HG03095 (cell line): ENCODE measurements at regions not wholly inside any gene's neighbourhood (a gene's known extent, or its start where the extent isn't known, plus 50 kb on each side); places are given as distances from the start of the nearest gene placed in this dataset.

Source experiments
- ATAC-seq: cut with Tn5 transposase; IDR thresholded peaks from one replicate; pipeline ENCODE4 v1.9.1; 2021; ENCODE audit warnings: moderate library complexity; ENCODE audit not compliant: unreplicated experiment

DNA sequence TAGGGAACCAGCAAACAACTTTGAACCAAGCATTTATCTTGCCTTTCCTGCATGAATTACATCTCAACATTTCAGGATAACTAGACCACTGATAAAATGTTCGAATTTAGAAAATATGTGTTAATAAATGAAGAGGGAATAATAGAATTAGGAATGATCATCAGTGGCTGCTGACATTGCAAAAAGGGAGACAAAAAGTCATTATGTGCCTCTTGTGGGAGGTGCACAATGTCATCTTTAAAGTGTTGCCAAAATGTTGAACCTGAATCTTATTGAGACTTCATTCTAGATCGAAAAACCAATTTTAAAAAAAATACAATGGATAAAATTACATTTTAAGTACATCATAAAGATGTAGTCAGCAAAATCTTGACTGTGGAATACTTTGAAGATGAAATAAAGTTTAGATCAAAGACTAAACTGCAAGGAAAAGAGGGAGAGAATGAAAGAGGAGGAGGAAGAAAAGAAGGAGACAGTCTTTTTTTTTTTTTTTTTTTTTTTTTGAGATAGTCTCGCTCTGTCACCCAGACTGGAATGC, 299.3 kb downstream of the FBXW7 start:
- ATAC-seq = no peak

DNA sequence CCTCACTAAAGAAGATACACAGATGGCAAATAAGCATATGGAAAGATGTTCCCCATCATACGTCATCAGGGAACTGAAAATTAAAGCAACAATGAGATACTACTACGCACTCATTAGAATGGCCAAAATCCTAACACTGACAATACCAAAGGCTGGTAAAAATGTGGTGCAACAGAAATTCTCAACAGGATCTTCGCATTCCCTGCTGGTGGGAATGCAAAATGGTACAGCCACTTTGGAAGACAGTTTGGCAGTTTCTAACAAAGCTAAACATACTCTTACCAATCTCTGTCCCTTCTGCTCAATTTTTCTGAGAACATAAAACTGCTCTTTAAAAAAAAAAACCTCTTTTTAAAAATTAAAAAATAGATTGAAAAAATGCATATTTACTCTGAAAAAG, 300.2 kb downstream of the FBXW7 start:
- ATAC-seq = no peak

DNA sequence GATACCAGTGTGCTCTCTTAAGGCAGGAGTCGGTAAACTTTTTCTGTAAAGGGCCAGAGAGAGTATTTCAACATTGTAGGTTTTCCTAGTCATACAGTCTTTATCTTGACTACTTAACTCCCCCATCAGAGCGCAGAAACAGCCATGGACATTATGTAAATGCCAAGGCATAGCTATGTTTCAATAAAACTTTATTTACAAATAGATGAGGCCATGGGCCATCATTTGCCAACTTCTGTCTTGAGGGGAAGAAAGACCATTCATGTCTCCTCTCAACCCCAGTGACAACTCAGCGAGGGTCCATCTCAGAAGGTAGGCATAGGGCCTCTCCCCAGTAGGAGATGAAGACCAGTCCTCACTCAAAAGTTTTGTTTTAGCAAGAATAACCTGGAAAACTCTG, 301.3 kb downstream of the FBXW7 start:
- ATAC-seq = no peak

DNA sequence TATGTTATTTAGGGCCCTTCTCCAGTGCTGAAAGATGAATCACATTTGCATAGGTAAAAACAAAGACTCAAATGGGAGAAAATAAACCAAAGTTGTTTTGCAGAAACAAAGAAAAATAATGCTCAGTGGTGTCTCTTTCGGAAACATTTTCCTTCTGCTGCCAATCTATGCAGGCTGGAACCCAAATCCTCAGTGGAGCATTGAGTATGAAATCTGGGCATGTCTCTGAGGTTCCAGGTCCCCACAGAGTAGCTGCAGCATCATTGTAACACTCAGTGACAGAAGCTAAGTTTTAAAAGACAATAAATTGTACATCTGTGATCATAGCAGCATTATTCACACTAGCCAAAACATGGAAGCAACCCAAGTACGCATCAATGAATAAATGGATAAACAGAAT, 303.6 kb downstream of the FBXW7 start:
- no peak for ATAC-seq

DNA sequence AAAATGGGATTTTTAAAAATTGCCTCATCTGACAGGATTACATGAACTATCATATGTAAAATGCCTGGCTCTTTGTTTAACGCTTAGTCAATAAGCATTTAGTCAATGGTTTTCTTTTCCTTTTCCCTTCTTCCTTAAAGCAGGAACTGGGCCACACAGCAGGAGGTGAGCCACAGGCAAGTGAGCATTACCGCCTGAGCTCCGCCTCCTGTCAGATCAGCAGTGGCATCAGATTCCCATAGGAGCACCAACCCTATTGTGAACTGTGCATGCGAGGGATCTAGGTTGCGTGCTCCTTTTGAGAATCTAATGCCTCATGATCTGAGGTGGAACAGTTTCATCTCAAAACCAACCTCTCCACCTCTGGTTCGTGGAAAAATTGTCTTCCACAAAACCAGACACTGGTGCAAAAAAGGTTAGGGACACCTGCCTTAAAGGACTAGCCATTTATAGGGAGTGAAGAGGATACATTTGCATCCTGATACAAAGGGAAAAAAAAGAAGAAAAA, 306.1 kb downstream of the FBXW7 start:
- ATAC-seq = no peak

DNA sequence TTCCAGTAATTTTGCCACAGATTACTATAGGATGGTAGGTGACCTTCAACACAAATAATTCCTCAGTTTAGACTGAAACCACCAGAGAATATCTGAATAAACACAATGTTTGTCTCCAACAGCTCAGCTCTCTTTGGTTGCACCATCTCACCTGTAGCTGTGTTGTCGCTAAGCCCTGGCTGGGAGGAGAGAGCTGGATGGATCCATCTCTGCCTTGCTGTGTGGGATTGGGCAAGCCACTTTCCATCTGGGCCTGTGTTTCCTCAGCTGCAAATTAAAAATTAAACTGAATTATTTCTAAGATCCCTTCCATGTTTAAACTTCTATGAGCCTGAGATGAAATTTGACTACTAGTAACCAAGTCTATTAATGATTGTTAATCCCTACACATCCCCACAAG, 310.2 kb downstream of the FBXW7 start:
- no peak for ATAC-seq

DNA sequence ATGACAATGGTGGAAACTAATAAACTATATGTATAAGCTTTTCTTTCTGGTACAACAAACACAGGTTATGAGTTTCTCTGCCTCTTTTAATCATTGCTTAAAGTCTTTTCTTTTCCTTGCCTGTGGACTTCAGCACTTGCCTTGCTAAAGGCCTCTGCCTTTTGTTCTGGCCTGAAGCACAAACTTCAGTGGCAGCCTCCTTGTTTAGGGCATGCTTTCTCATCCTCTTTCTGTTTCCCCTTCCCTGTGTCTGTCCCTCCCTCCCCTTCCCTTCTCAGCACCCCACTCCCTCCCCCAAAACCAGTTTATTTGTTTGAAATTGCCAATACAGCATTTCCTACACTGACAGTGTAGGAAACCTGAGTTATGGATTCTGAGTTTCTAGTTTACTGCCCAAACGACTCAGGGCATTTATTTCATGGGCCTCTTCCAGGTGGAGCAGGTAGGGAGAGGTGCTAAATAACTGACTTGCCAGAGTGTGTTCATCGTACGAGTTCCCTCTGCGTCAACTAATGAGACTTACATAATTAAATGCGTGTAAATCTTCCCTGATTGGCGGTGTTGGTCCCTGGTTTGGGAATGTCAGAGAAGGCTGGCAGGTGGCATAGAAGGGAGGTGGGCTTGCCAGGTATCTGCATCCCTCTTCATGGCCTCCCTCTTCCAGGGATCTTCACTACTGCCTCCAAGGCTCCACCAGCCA, 311.0 kb downstream of the FBXW7 start:
- ATAC-seq = no peak

DNA sequence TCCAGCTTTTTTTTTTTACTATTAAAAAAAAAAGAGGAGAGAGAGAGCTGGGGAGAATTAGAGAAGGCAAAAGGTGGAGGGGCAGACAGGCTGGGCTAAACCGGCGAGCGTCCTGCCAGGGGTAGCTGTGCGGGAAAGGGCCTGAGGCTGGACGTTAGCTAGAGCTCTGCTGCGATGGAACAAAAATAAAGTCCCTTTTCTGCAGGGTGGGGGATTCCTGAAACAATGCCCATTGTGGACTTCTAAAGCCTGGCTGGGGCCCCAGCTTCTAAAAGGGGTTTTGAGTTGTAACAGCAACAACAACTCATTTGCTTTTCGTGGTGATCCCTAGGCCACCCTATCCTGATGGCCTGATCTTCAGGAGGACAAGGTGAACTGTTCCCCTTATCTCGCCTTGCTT, 311.7 kb downstream of the FBXW7 start:
- no peak for ATAC-seq

DNA sequence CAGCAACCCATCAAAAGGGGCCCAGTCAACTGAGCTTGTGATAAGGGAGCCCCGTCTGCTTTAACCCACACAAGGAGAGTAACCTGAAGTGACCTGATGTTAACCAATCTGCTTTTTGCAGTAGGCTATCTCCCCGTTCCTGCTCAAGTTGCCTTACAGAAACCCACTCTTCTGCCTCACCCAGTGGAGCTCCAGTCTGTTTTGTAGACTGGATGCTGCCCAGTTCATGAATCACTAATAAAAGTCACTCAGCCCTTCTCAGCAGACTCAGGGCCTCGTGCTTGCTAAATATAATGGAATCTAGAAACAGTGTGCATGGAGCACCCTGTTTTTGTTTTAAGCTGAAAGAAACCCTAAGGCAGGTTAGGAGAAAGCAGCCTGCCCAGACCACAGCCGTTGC, 312.3 kb downstream of the FBXW7 start:
- ATAC-seq = no peak

DNA sequence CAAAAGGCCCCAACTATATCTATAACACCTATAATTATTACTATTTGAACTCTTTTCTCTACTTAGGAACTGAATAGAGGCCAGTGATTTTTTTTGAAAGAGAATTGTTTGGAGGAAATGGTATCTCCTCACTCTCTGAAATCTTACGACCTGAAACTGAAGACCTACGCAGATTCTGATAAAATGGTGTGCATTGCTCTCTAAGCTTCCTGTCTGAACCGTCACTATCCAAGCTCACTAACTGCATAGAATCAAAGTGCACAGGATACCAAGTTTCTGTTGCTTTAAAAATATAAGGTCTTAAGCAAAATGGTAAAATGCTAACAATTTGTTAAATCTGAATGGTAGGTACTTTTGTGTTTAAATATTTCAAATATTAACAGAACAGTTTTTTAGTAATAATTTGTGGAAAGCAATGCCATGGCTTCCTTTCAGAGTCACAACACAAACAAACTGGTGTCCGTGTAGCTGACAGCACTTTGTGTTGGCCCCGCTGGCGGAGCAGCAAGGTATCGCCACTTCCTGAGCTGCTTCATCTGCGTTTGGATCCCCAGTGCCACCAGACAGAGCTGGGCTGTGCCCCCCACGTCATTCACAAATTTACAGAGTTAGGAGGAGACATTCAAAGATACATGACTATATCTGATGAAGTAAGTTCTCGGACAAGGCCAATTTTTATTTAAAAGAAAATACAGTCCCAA, 313.9 kb downstream of the FBXW7 start:
- ATAC-seq = no peak

DNA sequence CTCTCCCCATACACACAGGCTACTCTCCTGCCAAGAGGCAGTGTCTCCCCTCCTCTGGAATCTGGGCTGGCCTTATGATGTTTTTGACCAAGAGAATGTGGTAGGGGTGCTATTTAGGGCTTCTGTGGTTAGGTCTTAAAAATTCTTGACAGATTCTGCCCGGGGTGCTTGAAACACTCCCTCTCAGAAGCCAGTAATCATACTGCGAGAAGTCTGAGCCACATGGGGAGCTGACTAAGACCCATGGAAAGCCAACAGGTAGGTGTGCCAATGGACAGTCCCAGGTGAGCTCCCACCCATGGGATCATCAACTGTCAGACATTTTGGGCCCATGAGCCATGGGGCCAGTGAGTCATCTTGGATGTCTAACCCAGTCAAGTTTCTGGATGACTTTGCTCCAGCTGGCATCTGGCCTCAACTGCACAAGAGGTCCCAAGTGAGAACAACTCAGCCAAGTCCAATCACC, 315.7 kb downstream of the FBXW7 start:
- ATAC-seq = peak; percentile 59

DNA sequence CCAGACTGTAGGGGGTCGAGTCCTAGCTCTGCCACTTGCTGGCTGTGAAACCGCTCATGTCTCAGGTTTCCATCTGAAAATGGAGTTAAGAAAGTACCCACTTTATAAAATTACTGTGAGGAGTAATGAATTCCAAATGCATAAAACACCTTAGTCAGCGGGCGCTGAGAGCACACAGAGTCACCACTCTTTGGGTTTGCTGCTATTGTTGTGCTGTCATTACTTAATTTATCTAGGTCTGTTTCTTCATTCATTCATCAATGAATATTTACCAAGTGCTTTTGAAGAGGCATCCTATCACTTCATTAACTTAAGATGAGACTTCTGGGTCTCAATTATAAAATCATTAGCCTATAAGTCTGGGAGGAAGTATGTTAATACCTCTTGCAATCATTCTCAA, 317.3 kb downstream of the FBXW7 start:
- no peak for ATAC-seq

DNA sequence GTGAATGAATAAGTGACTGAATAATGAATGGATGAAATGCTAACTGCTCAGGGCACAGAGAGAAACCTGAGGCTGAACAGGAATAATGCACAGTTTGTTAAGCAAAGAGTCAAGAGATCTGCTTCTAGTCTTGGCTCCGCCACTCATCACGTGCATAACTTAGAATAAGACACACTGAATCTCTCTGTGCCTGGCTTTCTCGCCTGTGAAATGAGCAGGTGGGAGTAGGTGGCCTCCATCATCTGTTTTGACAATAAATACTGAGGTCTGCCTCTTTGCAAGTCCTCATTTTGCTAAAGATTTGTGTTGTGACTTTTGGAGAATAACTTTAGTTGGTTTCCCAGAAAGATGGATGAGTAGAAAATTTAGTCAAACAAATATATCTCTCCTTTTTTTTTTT, 318.0 kb downstream of the FBXW7 start:
- ATAC-seq = no peak

DNA sequence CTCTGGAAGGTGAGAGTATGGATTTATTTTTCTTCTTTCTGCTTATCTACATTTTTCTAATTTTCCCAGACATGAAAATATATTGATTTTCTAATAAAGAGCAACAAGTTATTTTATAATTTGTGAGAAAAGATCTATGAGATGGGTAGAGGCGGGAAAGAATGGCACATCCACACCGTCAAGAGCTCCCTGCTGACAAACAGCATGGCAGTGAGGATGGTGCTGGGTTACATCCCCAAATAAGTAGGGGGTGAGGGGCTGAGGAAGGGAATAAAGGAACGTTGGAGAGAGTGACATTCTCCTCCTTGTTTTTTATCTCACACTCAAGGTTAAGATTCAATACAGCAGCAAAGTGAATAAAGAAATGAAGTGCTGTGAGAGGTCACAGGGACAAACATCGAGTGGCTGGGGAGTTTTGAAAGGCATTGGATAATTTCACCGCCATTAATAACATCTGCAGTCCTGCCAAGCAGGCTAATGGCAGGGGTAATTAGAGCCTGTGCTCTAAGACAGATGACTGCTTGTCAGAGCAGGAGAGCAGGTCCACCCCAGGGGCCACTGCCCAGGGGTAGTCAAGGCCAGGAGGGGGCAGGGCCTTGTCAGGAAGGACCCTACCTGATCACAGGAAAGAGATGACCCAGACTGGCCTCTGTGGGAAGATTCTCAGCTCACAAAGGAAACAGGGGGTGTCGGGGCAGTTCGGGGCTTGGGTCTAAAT, 323.8 kb downstream of the FBXW7 start:
- ATAC-seq = no peak

DNA sequence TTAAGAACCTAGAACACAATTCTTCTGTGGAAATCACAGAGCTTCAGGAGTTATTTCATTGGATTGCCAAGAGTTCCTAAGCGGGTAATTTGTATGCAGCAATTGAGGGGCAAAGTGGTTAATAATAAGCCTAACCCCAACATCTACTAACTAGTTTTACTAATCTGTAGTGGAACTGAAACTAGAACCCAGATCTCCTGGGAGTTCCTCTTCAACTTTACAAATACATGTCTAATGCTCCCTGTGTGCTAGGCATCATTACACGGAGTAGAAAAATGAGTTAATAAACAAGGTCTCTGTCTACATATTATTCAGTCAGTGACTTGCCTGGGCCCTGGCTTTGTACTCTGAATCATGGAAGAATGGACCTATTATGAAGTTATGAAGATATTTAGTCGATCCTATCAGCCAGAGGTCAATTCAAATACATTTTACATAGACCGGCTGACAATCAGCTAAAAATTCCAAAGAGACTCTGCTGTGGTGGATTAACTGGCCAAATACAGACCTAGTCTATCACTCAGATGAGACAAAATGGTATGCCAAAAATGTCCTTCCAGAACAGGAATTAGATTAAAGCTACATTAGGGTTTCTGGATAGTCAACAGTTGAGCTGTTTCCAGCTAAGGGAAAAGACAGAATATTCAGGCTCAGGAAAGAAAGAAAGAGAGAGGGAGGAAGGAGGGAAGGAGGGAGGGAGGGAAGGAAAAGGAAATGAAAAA, 326.0 kb downstream of the FBXW7 start:
- peak; percentile 86 for ATAC-seq

DNA sequence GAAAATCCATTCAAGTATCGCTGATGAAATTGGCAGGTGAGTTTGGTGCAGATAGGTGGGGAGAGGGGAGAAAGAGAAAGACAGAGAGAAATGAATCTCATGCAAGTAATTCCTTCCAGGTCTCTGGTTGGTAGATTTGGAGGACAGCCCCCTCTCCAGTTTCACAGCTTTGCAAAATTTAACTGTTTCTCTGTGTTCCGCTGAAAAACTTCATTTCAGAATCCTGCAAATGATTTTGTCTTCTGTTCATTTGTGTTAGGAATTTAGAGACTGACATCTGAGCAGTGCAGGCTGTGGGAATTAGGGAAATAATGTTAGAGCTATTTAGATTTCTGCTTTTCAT, 328.5 kb downstream of the FBXW7 start:
- ATAC-seq = no peak

DNA sequence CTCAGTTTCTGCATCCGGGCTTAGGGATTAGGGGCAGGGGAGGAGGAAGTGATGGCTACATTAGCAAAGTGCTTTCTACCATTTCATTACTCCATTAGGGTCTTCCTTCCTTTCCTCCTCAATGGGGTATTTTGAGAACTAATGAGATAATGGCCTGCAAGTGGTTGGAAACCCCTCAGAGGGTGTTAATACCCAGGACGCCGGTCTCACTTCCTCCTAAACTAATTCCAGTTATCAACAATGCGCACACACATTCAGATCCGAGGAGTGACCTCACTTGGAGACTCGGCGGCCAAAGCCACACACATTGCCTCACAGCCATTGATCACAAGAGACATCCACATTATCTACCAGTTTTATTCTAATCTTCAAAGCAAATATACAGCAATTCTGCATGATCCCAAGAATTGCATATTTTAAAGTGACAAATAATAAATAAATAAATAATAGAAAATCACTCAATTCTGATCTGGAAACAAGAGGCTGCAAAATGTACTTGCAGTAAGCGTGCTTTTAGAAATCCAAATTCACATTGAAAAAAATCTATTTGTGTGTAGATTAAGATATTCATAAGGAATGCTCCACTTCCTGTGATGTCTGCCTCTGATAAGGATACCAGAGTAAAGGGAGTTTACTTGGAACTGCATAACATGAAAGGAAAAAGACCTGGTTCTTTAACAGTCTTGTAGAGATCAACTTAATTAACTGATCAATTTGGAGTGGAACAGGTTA, 329.1 kb downstream of the FBXW7 start:
- ATAC-seq = no peak

DNA sequence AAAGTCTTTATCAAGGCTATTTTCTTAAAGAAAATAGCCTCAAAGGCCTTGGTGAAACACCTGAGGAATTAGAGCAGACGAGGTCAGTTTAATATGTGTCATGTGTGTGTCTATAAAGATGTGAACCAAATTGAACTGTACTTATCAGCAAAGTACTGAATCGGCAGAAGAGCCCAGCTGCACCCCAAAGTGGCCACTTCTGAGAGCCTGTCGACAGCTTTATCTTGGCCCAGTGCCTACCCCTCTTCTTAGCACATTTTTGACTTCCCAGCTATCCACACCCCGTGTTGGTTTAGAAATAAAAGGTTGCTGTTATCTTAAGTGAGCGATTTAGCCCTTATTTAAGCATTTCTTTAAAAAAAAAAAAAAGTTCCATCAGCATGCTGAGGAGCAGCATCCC, 329.7 kb downstream of the FBXW7 start:
- no peak for ATAC-seq

DNA sequence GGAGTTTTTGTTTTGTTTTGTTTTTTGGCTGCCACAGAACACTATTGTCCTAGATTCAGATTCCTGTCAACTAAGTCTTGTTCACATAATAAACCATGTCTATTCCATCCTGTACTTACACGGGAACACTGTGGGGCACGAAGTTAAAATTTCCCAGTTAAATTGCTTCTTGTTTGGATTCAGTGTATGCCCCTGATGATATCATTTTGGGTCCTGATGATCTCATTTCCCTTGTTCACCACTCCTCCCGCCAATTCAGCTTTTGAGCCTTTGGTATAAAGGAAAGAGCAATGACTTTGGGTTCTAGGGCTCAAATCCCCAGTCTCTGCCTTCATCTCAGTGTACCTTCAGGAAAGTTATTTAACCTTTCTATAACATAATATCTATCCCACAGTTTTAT, 333.5 kb downstream of the FBXW7 start:
- ATAC-seq = no peak
